ENCODE measurements at regions not wholly inside any gene's neighbourhood (a gene's known extent, or its start where the extent isn't known, plus 50 kb on each side); places are given as distances from the start of the nearest gene placed in this dataset.

DNA sequence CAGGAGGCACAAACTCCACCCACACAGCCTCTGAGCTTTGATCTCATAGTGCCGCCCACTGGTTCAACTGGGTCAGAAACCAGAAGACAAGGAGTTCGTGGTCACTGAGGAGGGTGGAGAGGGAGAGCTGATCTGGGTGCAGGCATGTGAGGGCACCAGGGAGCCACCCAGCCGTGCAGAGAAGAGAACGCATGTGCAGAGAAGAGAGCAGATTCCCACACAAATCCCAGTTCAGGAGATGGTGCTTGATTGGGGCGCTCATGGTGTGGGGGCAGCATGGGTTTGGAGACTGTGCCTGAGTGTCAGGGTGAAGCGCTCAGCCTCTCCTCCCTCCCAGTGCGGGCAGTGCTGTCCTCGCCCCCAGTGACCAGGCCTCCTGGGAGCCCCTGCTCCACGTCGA lies 375.2 kb upstream of the MYT1L start:
- peaks cover 2% of the 10 kb centered on the region for H3K4me1 Mint-ChIP-seq
- Histone ChIP-seq H3K4me3 (ENCODE audit: control extremely low read depth in 1 of 5, extremely low read depth in 1 of 5, insufficient read depth in 1 of 5, low read depth in 2 of 5, low read length in 4 of 5) (no peak overlapping the region), H3K27me3 (replicated peaks in 1 of 4; ENCODE audit: control extremely low read depth in 1 of 4, control insufficient read depth in 3 of 4, insufficient read depth in 4 of 4, low read length in 3 of 4) (no peaks in the 10 kb centered on the region), H3K36me3 (replicated peaks in 1 of 2; ENCODE audit: control extremely low read depth in 1 of 2, control insufficient read depth in 1 of 2, extremely low read depth in 1 of 2, insufficient read depth in 2 of 2, low read length in 1 of 2) (no peaks in the 10 kb centered on the region), H3K9me3 (ENCODE audit: control extremely low read depth in 1 of 3, control insufficient read depth in 2 of 3, insufficient read depth in 1 of 3, low read length in 2 of 3) (peaks cover 0 to 9% (median 0%) of the 10 kb centered on the region in 3 donors), H4K20me1 (ENCODE audit: control insufficient read depth, insufficient read depth, low read length, poor library complexity, severe bottlenecking) (no peaks in the 10 kb centered on the region), H3K79me2 (ENCODE audit: control insufficient read depth, insufficient read depth, low read length) (no peaks in the 10 kb centered on the region), H3K27ac (ENCODE audit: low read length in 2 of 2) (no peak overlapping the region), H3K4me1 (ENCODE audit: control insufficient read depth in 2 of 2, insufficient read depth in 2 of 2, low read length in 2 of 2) (no peaks in the 10 kb centered on the region), H3K9ac (ENCODE audit: low read length) (no peak overlapping the region), H2AFZ (ENCODE audit: insufficient read depth, low read depth, low read length, poor library complexity, severe bottlenecking) (no peak overlapping the region), H3K4me2 (replicated peaks; ENCODE audit: low read depth, low read length, poor library complexity, severe bottlenecking) (no peak overlapping the region)
- intact Hi-C loops (cut with micrococcal nuclease) = no loop called here
- H3K4me3 Mint-ChIP-seq = no peak overlapping the region
- no peaks in the 10 kb centered on the region for H3K9me3 Mint-ChIP-seq (ENCODE audit: insufficient read depth)
- TF ChIP-seq EZH2 (IDR thresholded peaks at IDR 0.05; ENCODE audit: borderline replicate concordance, insufficient read depth, low read depth, low read length, poor library complexity, severe bottlenecking) = no peak
- TF ChIP-seq, protein P1, sequence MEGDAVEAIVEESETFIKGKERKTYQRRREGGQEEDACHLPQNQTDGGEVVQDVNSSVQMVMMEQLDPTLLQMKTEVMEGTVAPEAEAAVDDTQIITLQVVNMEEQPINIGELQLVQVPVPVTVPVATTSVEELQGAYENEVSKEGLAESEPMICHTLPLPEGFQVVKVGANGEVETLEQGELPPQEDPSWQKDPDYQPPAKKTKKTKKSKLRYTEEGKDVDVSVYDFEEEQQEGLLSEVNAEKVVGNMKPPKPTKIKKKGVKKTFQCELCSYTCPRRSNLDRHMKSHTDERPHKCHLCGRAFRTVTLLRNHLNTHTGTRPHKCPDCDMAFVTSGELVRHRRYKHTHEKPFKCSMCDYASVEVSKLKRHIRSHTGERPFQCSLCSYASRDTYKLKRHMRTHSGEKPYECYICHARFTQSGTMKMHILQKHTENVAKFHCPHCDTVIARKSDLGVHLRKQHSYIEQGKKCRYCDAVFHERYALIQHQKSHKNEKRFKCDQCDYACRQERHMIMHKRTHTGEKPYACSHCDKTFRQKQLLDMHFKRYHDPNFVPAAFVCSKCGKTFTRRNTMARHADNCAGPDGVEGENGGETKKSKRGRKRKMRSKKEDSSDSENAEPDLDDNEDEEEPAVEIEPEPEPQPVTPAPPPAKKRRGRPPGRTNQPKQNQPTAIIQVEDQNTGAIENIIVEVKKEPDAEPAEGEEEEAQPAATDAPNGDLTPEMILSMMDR (IDR thresholded peaks at IDR 0.05) = no peak
- no peak overlapping the region for H3K27ac Mint-ChIP-seq
- DNase-seq = no peak
- WGBS (ENCODE audit: insufficient coverage) = 66% methylated on average over 6 of the region's 10 CpGs
- no peaks in the 10 kb centered on the region for H3K27me3 Mint-ChIP-seq
- ChIA-PET POLR2A (no interaction called here), CTCF (no interaction called here)
- no peak for ATAC-seq (ENCODE audit: low read depth)

DNA sequence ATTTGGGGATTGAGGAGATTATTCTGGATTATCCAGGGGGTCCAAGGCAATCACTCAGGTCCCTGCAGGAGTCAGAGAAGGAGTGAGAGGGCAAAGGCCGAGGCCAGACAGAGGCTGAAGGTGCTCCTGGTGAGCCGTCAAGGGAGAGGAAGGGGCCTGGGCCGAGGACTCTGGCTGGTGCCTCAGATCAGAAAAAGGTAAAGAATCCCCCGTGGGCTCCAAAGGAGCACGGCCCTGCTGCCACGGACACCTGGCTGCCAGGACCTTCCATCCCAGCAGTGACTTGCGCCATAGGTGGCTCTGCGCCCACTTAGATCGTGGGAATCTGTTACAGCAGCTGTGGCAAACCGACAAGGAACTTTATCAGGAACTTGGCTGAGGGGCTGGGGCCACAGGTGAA lies 374.8 kb upstream of the MYT1L start:
- DNase-seq = no peak
- Mint-ChIP-seq H3K4me3 (no peak overlapping the region), H3K27me3 (no peaks in the 10 kb centered on the region), H3K4me1 (peaks cover 2% of the 10 kb centered on the region), H3K9me3 (ENCODE audit: insufficient read depth) (no peaks in the 10 kb centered on the region), H3K27ac (no peak overlapping the region)
- CTCF ChIA-PET = no interaction called here
- Histone ChIP-seq H2AFZ (ENCODE audit: insufficient read depth, low read depth, low read length, poor library complexity, severe bottlenecking) (no peak overlapping the region), H3K36me3 (replicated peaks in 1 of 2; ENCODE audit: control extremely low read depth in 1 of 2, control insufficient read depth in 1 of 2, extremely low read depth in 1 of 2, insufficient read depth in 2 of 2, low read length in 1 of 2) (no peaks in the 10 kb centered on the region), H3K4me2 (replicated peaks; ENCODE audit: low read depth, low read length, poor library complexity, severe bottlenecking) (no peak overlapping the region), H3K27ac (ENCODE audit: low read length in 2 of 2) (no peak overlapping the region), H3K4me1 (ENCODE audit: control insufficient read depth in 2 of 2, insufficient read depth in 2 of 2, low read length in 2 of 2) (no peaks in the 10 kb centered on the region), H4K20me1 (ENCODE audit: control insufficient read depth, insufficient read depth, low read length, poor library complexity, severe bottlenecking) (no peaks in the 10 kb centered on the region), H3K9me3 (ENCODE audit: control extremely low read depth in 1 of 3, control insufficient read depth in 2 of 3, insufficient read depth in 1 of 3, low read length in 2 of 3) (peaks cover 0 to 9% (median 0%) of the 10 kb centered on the region in 3 donors), H3K9ac (ENCODE audit: low read length) (no peak overlapping the region), H3K27me3 (replicated peaks in 1 of 4; ENCODE audit: control extremely low read depth in 1 of 4, control insufficient read depth in 3 of 4, insufficient read depth in 4 of 4, low read length in 3 of 4) (no peaks in the 10 kb centered on the region), H3K4me3 (ENCODE audit: control extremely low read depth in 1 of 5, extremely low read depth in 1 of 5, insufficient read depth in 1 of 5, low read depth in 2 of 5, low read length in 4 of 5) (no peak overlapping the region), H3K79me2 (ENCODE audit: control insufficient read depth, insufficient read depth, low read length) (no peaks in the 10 kb centered on the region)
- no peak for TF ChIP-seq EZH2 (IDR thresholded peaks at IDR 0.05; ENCODE audit: borderline replicate concordance, insufficient read depth, low read depth, low read length, poor library complexity, severe bottlenecking)
- TF ChIP-seq, protein P1 (IDR thresholded peaks at IDR 0.05) = no peak
- WGBS (ENCODE audit: insufficient coverage) = 56% methylated on average over 10 of the region's 10 CpGs
- POLR2A ChIA-PET = no interaction called here
- ATAC-seq (ENCODE audit: low read depth) = no peak
- intact Hi-C loops (cut with micrococcal nuclease) = no loop called here
